ENCODE measurements at regions not wholly inside any gene's neighbourhood (a gene's known extent, or its start where the extent isn't known, plus 50 kb on each side); places are given as distances from the start of the nearest gene placed in this dataset.

GRCh38 chr16:6200271-6200670, 1102.7 kb upstream of the EEF2KMT start:
- no peak for DNase-seq (ENCODE audit: low spot score)

GRCh38 chr16:6195966-6196365, 1098.4 kb upstream of the EEF2KMT start:
- DNase-seq (ENCODE audit: low spot score): no peak

GRCh38 chr16:6193718-6194117, 1096.1 kb upstream of the EEF2KMT start:
- DNase-seq (ENCODE audit: low spot score): peak; percentile 73

- no peak for DNase-seq (ENCODE audit: low spot score)
Observed at GRCh38 chr16:6192984-6193383, 1095.4 kb upstream of the EEF2KMT start.

- no peak for DNase-seq (ENCODE audit: low spot score)
Observed at GRCh38 chr16:6192532-6192931, 1094.9 kb upstream of the EEF2KMT start.

GRCh38 chr16:6190776-6191175, 1093.2 kb upstream of the EEF2KMT start:
- DNase-seq (ENCODE audit: low spot score): no peak

GRCh38 chr16:6189216-6189615, 1091.6 kb upstream of the EEF2KMT start:
- no peak for DNase-seq (ENCODE audit: low spot score)

GRCh38 chr16:6177616-6178180, 1080.1 kb upstream of the EEF2KMT start:
- DNase-seq (ENCODE audit: low spot score): no peak

- no peak for DNase-seq (ENCODE audit: low spot score)
Observed at GRCh38 chr16:6170022-6170421, 1072.4 kb upstream of the EEF2KMT start.

GRCh38 chr16:6165330-6165979, 1067.9 kb upstream of the EEF2KMT start:
- DNase-seq (ENCODE audit: low spot score): peak; percentile 35

- no peak for DNase-seq (ENCODE audit: low spot score)
Observed at GRCh38 chr16:6160871-6161270, 1063.3 kb upstream of the EEF2KMT start.

- DNase-seq (ENCODE audit: low spot score): no peak
Observed at GRCh38 chr16:6160303-6160702, 1062.7 kb upstream of the EEF2KMT start.

GRCh38 chr16:6157806-6158205, 1060.2 kb upstream of the EEF2KMT start:
- DNase-seq (ENCODE audit: low spot score): no peak

- no peak for DNase-seq (ENCODE audit: low spot score)
Observed at GRCh38 chr16:6155271-6155670, 1057.7 kb upstream of the EEF2KMT start.

GRCh38 chr16:6153901-6154300, 1056.3 kb upstream of the EEF2KMT start:
- peak; percentile 29 for DNase-seq (ENCODE audit: low spot score)

- DNase-seq (ENCODE audit: low spot score): no peak
Observed at GRCh38 chr16:6149031-6149430, 1051.4 kb upstream of the EEF2KMT start.

GRCh38 chr16:6148361-6148760, 1050.8 kb upstream of the EEF2KMT start:
- no peak for DNase-seq (ENCODE audit: low spot score)

- DNase-seq (ENCODE audit: low spot score): no peak
Observed at GRCh38 chr16:6146874-6147425, 1049.4 kb upstream of the EEF2KMT start.

- no peak for DNase-seq (ENCODE audit: low spot score)
Observed at GRCh38 chr16:6146356-6146755, 1048.8 kb upstream of the EEF2KMT start.

GRCh38 chr16:6144463-6144862, 1046.9 kb upstream of the EEF2KMT start:
- no peak for DNase-seq (ENCODE audit: low spot score)

- no peak for DNase-seq (ENCODE audit: low spot score)
Observed at GRCh38 chr16:6143020-6143419, 1045.4 kb upstream of the EEF2KMT start.

GRCh38 chr16:6133009-6133557, 1035.5 kb upstream of the EEF2KMT start:
- DNase-seq (ENCODE audit: low spot score): no peak

GRCh38 chr16:6132121-6132520, 1034.5 kb upstream of the EEF2KMT start:
- no peak for DNase-seq (ENCODE audit: low spot score)

All from RKO (cell line).